Fibroblast of skin of left biceps (primary cell): ENCODE measurements at regions not wholly inside any gene's neighbourhood (a gene's known extent, or its start where the extent isn't known, plus 50 kb on each side); places are given as distances from the start of the nearest gene placed in this dataset.

Experiments used
- DNase-seq, 2 experiments: peaks; one replicate each; pipeline ENCODE4 v3.0.0-alpha.2; 2013; ENCODE audit warnings: low read depth in 2 of 2

- no peak for DNase-seq
Observed at GRCh38 chr5:113800686-113801085, 287.2 kb downstream of the YTHDC2 start.

DNA sequence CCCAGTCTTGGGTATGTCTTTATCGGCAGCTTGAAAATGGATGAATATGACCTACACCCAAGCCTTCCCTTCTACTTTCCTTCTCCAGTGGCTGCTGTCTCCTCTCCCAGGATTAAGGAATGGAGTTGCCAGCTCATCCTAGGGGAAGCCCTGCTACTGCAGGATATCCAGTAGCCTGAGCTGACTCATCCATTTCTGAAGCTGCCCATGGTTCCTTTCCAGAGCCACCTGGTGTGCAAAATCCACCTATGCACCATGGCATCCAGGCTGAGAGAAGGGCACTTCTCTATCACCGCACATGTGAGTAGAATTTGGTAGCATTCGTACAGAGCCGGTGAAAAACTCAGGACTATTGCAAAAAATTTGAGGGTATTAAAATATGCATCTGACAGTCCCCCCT is 290.8 kb downstream of the YTHDC2 start:
- DNase-seq: no peak

DNA sequence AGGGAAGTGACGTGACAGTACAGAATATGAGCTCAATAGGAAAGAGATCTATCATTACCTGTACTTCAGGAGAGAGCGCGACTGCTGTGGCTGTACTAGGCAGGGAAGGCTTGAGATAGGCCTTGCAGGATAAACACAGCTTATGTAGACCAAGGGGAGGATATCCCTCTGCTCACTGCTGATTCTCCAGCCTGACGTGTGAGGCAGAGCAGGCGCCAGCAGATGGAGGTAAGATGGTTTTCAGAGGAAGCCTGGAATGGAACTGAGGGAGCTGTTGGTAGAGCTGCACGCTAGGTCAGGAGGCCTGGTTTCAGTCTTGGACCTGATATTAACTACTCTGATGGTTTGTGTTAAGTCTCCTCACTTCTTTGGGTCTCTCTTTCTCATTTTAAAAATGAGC is 291.4 kb downstream of the YTHDC2 start:
- DNase-seq: no peak

DNA sequence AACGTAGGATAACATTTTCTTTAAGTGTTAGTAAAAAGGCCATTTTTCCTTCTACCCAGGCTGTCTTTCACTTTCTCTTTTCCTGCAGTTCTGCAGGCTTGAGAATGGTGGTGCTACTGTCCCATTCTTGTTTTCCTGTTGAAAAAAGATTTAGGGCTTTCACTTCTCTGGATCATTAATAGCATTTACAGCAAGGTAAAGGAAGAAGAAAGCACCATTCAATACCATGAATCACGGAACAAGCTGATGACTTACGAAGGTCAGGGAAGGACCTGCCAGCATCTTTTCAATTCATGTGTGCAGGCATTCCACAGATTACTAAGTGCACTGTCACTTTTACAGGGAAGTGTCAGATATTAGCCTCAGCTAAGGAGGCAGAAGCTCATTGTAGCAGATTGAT is 292.8 kb downstream of the YTHDC2 start:
- DNase-seq: peak; percentile 29 to 32

- peak in 1 of 2 experiments; percentile 8 for DNase-seq
Observed at GRCh38 chr5:113806904-113807303, 293.4 kb downstream of the YTHDC2 start.

DNA sequence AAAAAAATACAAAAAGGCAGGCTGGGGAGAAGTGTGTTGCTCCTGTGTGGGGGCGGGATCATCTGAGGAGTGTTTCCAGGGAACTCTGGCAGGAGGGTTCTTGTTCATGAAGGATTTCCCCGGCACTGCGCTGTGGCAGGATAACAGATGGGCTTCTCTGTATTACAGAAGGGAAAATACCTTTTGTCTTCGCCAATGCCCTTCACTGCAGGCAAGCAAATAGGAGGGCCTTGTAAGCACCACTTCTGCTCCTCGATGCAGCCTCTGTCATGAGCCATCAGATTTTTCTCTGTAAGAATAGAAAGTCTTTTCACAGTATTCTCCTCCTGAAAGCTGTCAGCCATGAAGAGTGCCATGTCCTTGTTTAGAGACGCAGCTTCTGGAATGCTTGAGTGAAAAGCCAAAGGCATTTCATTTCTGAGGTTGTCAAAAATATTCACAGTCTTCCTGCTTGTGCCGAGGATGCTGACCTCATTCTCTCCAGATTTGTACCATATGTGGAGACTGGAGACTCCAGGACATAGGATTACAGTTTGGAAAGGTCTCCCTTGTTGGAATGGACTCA is 294.0 kb downstream of the YTHDC2 start:
- DNase-seq: peak; percentile 72 to 74

- DNase-seq: no peak
Observed at GRCh38 chr5:113808956-113809355, 295.5 kb downstream of the YTHDC2 start.

GRCh38 chr5:113809626-113810025 is 296.1 kb downstream of the YTHDC2 start:
- DNase-seq: no peak

DNA sequence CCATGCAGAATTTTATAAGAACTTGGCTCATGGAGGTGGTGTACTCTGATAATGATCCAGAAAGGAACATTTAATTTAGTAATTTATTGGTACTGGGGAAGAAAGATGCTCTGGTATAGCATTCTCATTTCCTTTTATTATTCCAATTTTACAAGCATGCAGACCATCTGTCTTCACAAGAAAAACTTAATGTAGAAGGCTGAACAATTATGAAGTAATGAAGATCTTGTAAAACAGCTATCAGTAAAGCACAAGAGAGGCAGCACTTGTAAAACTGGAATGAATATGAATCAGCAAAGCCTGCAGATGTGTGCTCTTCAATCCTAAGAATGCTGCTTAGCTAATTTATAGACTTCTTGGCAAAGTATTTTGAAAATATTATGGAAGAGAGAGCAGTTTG is 300.0 kb downstream of the YTHDC2 start:
- DNase-seq: no peak

DNA sequence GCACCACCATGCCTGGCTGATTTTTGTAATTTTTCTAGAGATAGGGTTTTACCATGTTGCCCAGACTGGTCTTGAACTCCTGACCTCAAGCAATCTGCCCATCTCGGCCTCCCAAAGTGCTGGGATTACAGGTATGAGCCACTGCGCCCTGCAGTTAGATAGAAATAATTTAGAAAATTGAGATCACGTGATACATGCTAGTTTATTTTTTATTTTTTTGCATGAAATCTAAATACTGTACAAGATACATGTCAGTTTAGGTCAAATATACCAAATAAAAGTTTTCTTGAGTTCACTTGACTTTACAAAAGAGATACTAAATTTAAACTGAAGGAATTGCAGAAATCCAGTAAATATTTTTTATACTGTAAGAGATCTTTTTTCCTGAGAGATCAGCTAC is 304.2 kb downstream of the YTHDC2 start:
- DNase-seq: no peak

DNA sequence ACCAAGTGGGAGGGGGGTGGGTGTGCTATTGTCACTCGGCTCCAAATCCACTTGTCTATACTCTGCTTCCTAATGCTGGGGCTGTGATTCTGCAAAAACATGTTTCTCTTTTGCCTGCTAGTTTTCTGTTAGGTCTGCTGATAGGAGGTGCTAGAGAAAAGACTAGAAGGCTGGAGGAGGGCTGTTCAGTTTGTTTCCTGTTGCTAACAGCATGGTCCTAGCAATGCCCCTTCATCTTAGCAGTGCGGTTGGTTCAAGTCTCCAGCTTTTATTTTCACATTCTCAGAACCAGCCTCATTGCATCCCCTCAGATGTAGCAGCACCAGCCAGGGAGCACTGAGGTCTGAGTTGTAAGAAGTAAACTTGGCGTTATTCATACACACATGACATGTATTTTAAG is 310.2 kb downstream of the YTHDC2 start:
- DNase-seq: no peak

DNA sequence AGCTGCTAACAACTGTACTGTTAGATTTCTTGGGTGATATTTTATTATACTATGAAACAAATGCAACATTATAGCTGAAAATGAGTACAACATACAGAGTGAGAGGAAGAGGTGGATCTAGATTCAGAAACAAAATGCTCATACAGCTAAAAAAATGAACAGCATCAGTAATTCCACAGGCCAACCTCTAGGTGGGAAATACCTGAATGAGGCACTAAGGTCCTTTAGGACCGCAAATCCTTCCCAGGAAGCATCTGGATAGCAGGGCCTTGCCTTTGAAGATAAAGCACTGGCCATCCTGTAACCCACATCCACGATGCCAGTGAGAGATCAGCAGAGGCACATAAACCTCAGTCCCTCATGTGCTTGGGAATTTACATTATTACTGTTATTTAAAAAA is 310.8 kb downstream of the YTHDC2 start:
- DNase-seq: no peak

GRCh38 chr5:113825176-113825575 is 311.7 kb downstream of the YTHDC2 start:
- DNase-seq: no peak

- DNase-seq: no peak
Observed at GRCh38 chr5:113846941-113847340, 333.4 kb downstream of the YTHDC2 start.

DNA sequence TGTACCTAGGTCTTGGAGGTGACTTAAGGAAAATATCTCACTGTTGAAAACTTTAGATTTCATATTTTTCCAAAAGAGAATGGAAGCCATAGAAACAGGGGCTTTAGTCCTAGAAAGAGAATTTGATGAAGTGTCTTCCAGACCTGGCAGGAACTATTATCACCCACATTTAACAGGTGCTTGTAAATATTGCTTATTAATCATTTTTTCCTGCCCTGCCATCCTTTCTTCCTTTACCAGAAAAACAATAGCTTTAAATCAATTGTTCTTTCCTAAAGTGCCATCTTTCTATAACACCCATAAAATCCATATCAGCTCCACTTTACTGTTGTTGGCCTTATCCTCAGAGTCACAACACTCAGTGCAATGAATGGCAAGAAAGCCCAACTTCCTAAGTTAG is 350.9 kb downstream of the YTHDC2 start:
- no peak for DNase-seq

DNA sequence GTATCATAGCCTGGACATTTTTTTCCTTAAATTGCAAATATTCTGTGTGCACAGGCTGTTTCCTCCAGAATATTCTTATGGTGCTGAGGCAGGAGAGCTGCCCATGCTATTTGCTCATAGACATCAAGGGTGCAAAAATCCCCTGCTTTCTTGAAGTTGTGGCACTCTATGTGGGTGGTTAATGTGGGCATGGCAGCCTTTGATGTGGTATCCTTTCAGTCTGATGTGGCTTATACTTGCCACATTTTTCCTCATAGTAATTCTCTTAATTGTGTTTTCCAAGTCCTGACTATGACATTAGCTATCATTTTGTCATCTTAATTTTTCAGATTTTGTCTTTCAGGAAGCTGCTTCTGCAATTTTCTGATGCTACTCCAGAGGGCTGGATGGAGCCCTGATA is 353.3 kb downstream of the YTHDC2 start:
- DNase-seq: no peak

GRCh38 chr5:113869611-113870010 is 356.1 kb downstream of the YTHDC2 start:
- DNase-seq: no peak

GRCh38 chr5:113871972-113872371 is 358.5 kb downstream of the YTHDC2 start:
- DNase-seq: no peak

DNA sequence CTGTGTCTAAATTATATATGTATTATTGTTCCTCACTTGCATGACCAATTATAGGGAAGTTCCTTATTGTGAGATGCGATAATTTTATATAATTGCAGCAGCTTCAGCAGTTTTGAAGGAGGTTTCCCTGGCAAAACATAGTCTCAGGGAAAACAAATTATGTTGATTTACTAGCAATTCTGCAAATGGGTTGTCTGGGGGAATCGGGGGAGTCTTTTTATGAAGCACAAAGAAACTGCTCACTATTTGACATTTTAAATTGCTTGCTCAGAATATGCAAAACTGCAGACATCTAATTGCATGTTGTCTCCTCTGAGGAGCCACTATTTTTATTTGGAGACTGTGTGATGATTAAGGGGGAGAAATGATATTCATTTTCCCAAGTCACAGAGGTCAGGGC is 361.6 kb downstream of the YTHDC2 start:
- no peak for DNase-seq

DNA sequence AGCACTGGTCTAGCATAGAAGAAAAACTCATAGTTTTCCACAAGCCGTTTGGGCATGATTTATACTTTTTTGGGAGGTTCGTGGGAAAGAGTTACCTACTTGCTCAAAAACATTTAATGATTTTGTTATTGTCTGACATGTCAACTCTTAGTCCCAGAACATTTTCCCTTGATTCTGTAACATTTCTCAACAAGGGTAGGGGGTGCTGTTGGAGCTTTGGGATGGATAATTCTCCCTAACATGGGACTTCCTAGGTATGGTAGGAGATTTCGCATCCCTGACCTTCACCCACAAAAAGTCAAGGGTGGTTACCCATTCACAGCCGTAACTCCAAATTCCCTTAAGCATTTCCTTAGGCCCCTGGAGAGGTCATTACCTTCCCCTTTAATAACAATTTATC is 378.0 kb downstream of the YTHDC2 start:
- no peak for DNase-seq

- no peak for DNase-seq
Observed at GRCh38 chr5:113896789-113897188, 383.3 kb downstream of the YTHDC2 start.

GRCh38 chr5:113897748-113898147 is 384.3 kb downstream of the YTHDC2 start:
- no peak for DNase-seq

GRCh38 chr5:113900141-113900540 is 386.6 kb downstream of the YTHDC2 start:
- DNase-seq: no peak

DNA sequence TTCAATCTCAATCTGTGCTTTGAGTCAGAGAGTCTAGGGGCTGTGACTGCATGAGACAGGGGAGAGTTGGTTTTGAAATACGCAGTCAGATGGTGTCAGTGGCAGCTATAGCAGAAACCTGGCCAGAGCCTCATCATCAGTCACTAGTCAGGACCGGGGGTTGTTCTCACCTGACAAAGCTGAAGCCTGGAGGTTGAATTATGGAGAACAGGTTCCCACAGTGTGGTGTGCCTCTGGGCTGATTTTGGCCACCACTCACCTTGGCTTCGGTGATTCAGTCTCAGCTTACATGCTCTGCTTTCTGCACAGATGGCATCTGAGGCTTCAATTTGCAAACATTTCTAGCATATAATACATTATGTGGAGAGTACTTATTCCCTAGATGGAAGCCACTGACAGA is 387.3 kb downstream of the YTHDC2 start:
- DNase-seq: no peak

- no peak for DNase-seq
Observed at GRCh38 chr5:113901718-113902117, 388.2 kb downstream of the YTHDC2 start.
